Esophagus squamous epithelium (tissue), 4 donors: ENCODE measurements at regions not wholly inside any gene's neighbourhood (a gene's known extent, or its start where the extent isn't known, plus 50 kb on each side); places are given as distances from the start of the nearest gene placed in this dataset.

Source experiments
- POLR2A ChIP-seq, 4 donors: fragments of 450-650 bp; IDR thresholded peaks; one replicate each; pipeline ENCODE4 v1.6.1; 2017; ENCODE audit warnings: antibody characterized with exemption in 4 of 4, mild to moderate bottlenecking in 4 of 4, moderate library complexity in 3 of 4
- TF ChIP-seq, protein P1 (sequence below), 6 experiments: fragments of 450-650 bp in 4 of 6; fragments of 200-600 bp in 2 of 6; sonication (generic) in 2 of 6; IDR thresholded peaks; one replicate each; pipeline ENCODE4 v1.5.1; 2016 to 2019; ENCODE audit warnings: antibody characterized with exemption in 6 of 6, mild to moderate bottlenecking in 4 of 6, moderate library complexity in 4 of 6

DNA sequence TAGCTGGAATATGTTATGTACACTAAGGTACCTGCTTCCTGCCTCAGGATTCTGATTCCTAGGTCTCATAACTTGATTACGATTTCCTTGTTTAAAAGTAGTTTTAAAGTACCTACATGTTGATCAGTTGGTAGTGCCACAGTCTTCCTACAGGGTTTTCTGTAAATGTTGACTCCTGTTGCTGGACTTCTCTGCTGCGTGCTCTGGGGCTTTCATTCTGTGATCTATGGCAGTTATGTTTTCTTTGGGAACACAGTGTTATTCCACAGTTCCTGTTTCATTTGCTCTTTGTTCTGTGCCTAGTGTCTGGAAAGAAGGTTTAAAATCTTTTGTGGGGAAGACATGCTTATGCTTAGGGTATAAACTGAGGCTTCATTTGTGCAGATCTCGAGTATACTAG is 343.5 kb downstream of the PLK2 start:
- TF ChIP-seq, protein P1, sequence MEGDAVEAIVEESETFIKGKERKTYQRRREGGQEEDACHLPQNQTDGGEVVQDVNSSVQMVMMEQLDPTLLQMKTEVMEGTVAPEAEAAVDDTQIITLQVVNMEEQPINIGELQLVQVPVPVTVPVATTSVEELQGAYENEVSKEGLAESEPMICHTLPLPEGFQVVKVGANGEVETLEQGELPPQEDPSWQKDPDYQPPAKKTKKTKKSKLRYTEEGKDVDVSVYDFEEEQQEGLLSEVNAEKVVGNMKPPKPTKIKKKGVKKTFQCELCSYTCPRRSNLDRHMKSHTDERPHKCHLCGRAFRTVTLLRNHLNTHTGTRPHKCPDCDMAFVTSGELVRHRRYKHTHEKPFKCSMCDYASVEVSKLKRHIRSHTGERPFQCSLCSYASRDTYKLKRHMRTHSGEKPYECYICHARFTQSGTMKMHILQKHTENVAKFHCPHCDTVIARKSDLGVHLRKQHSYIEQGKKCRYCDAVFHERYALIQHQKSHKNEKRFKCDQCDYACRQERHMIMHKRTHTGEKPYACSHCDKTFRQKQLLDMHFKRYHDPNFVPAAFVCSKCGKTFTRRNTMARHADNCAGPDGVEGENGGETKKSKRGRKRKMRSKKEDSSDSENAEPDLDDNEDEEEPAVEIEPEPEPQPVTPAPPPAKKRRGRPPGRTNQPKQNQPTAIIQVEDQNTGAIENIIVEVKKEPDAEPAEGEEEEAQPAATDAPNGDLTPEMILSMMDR (IDR thresholded peaks at IDR 0.05): no peak
- no peak for TF ChIP-seq POLR2A (IDR thresholded peaks at IDR 0.05)
